ENCODE measurements at regions not wholly inside any gene's neighbourhood (a gene's known extent, or its start where the extent isn't known, plus 50 kb on each side); places are given as distances from the start of the nearest gene placed in this dataset.

DNA sequence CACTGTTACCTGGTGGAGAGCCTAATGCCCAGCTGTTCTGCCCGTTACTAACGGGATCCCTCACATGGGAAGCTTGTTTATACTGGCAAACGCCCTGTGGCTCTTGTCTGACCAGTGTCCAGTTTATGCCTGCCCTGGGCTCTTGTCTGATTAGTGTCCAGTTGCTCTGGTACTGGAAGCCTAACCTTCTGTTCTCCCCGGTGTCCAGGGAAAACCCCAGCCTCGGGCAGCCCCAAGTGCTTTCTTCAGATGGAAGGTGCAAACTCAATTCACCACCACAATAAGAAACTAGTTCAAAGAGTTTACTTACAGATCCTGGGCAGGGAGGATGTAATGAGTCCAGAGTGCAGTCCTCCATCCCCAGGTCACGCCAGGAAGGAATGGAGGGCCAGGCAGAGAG, 148.4 kb downstream of the TBXT start:
- TF ChIP-seq, protein P1, sequence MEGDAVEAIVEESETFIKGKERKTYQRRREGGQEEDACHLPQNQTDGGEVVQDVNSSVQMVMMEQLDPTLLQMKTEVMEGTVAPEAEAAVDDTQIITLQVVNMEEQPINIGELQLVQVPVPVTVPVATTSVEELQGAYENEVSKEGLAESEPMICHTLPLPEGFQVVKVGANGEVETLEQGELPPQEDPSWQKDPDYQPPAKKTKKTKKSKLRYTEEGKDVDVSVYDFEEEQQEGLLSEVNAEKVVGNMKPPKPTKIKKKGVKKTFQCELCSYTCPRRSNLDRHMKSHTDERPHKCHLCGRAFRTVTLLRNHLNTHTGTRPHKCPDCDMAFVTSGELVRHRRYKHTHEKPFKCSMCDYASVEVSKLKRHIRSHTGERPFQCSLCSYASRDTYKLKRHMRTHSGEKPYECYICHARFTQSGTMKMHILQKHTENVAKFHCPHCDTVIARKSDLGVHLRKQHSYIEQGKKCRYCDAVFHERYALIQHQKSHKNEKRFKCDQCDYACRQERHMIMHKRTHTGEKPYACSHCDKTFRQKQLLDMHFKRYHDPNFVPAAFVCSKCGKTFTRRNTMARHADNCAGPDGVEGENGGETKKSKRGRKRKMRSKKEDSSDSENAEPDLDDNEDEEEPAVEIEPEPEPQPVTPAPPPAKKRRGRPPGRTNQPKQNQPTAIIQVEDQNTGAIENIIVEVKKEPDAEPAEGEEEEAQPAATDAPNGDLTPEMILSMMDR (IDR thresholded peaks at IDR 0.05; ENCODE audit: insufficient read depth, low read length, severe bottlenecking): no peak
- FAIRE-seq: no peak
- no peaks in the 10 kb centered on the region for H3K36me3 ChIP-seq (ENCODE audit: control insufficient read depth, insufficient read depth, low read length)
- no peak overlapping the region for H3K4me3 ChIP-seq (ENCODE audit: low read depth, low read length)
- no peak for DNase-seq (ENCODE audit: low read depth)
- H3K27me3 ChIP-seq (ENCODE audit: control insufficient read depth, insufficient read depth, low read length): no peaks in the 10 kb centered on the region

DNA sequence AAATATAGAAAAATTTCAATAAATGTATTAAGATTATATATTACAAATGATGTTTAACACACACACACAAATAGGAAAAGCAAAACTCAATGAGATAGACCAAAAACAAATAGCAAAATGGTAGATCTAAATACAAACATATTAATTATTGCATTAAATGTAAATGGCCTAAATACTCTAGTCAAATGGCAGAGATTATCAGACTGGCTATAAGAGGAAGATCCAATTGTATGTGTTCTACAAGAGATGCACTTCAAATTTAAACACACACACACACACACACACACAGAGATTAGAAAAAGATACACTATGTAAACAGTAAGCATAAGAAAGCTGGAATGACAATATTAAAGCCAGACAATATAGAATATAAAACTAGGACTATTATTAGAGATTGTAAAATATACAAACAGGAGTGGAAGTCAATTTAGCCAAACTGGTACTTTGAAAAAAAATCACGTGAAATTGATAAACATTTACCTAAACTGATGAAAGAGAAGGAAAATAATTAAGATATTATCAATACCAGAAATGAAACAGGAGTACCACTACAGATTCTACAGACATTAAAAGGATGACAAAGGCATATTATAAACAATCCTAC, 150.5 kb downstream of the TBXT start:
- no peak for FAIRE-seq
- TF ChIP-seq, protein P1 (IDR thresholded peaks at IDR 0.05; ENCODE audit: insufficient read depth, low read length, severe bottlenecking): no peak
- no peak overlapping the region for H3K4me3 ChIP-seq (ENCODE audit: low read depth, low read length)
- H3K27me3 ChIP-seq (ENCODE audit: control insufficient read depth, insufficient read depth, low read length): no peaks in the 10 kb centered on the region
- no peaks in the 10 kb centered on the region for H3K36me3 ChIP-seq (ENCODE audit: control insufficient read depth, insufficient read depth, low read length)
- DNase-seq (ENCODE audit: low read depth): no peak

DNA sequence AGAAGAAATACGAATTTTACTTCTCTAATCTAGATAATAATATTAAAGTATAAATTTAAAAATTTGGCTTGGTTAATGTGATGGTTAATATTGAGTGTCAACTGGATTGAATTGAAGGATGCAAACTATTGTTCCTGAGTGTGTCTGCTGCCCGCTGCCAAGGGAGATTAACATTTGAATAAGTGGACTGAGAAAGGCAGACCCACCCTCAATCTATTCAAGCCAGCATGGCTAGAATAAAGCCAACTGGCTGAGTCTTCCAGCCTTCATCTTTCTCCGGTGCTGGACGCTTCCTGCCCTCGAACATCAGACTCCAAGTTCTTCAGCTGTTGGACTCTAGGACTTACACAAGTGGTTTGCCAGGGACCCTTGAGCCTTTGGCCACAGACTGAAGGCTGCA, 152.7 kb downstream of the TBXT start:
- H3K27me3 ChIP-seq (ENCODE audit: control insufficient read depth, insufficient read depth, low read length): no peaks in the 10 kb centered on the region
- TF ChIP-seq, protein P1 (IDR thresholded peaks at IDR 0.05; ENCODE audit: insufficient read depth, low read length, severe bottlenecking): no peak
- H3K36me3 ChIP-seq (ENCODE audit: control insufficient read depth, insufficient read depth, low read length): no peaks in the 10 kb centered on the region
- no peak overlapping the region for H3K4me3 ChIP-seq (ENCODE audit: low read depth, low read length)
- no peak for FAIRE-seq
- no peak for DNase-seq (ENCODE audit: low read depth)

DNA sequence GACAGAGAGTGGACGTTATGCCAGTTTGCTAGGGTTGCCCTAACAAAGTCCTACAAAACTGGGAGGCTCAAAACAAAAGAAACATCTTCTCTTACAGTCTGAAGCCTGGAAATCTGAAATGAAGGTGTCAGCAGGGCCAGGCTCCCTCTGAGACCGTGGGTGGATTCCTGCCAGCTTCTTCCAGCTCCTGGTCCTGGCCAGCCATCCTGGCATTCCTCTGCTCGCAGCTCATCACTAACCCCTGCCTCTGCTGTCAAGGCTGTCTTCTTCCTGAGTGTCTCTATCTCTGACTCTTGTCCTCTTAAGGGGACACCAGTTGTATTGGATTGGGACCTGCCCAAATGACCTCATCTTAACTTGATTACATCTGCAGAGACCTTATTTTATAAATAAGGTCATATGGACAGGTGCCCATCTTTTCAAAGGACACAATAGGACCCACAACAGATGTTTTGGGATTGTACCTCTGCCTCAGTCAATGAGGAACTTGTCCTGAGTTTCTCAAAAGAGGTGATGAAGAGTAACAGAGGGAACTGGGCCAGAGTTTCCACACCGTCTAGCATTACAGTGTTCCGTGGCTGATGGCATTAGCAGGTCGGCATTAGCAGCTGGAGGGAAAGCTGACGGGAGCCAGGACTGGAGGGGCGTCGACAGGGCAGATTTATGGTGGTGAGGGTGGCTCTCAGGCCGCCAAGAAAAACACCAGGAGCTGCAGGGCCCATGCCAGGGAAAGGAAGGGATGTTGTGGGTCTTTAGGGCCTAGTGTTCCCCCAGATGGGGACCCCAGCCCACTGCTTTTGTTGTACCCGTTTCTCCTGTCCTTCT, 157.3 kb downstream of the TBXT start:
- Histone ChIP-seq H3K36me3 (ENCODE audit: control insufficient read depth, insufficient read depth, low read length) (no peaks in the 10 kb centered on the region), H3K4me3 (ENCODE audit: low read depth, low read length) (no peak overlapping the region), H3K27me3 (ENCODE audit: control insufficient read depth, insufficient read depth, low read length) (peaks cover 9% of the 10 kb centered on the region)
- no peak for FAIRE-seq
- no peak for DNase-seq (ENCODE audit: low read depth)
- TF ChIP-seq, protein P1 (IDR thresholded peaks at IDR 0.05; ENCODE audit: insufficient read depth, low read length, severe bottlenecking): no peak

DNA sequence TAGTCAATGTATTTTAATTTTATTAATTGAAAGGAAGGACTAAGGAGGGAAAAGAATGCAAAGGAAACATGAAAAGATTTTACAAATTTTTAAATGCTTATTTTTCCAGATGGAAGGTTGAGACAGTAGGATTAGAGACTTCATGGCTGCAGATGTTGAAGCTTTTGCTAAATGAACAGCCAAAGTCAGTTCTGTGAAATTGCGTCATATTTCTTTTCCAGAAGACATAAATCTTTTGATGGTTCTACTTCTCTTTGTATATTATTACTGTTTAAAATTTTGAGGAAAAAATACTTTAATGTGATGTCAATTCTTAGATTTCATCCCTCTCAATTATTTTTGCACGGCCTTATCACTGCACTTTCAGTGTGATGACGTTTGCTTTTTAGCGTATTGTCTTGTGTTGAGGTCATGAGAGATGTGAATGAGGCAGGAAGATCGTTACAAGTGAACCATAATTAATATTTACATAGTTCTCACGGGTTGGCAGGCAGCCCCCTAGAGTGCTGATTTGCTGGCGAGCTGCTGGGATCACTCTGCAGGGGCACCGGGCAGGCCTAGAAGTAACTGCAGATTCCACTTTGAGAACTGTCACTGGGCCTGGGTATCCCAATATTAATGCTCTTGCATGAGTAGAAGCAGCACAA, 158.1 kb downstream of the TBXT start:
- H3K36me3 ChIP-seq (ENCODE audit: control insufficient read depth, insufficient read depth, low read length): no peaks in the 10 kb centered on the region
- DNase-seq (ENCODE audit: low read depth): no peak
- H3K4me3 ChIP-seq (ENCODE audit: low read depth, low read length): no peak overlapping the region
- peaks cover 9% of the 10 kb centered on the region for H3K27me3 ChIP-seq (ENCODE audit: control insufficient read depth, insufficient read depth, low read length)
- TF ChIP-seq, protein P1 (IDR thresholded peaks at IDR 0.05; ENCODE audit: insufficient read depth, low read length, severe bottlenecking): no peak
- FAIRE-seq: no peak
